Esophagus squamous epithelium (tissue), 4 donors: ENCODE measurements at regions not wholly inside any gene's neighbourhood (a gene's known extent, or its start where the extent isn't known, plus 50 kb on each side); places are given as distances from the start of the nearest gene placed in this dataset.

Source experiments
- POLR2A ChIP-seq, 4 donors: fragments of 450-650 bp; IDR thresholded peaks; one replicate each; pipeline ENCODE4 v1.6.1; 2017; ENCODE audit warnings: antibody characterized with exemption in 4 of 4, mild to moderate bottlenecking in 4 of 4, moderate library complexity in 3 of 4
- TF ChIP-seq, protein P1 (sequence below), 6 experiments: fragments of 450-650 bp in 4 of 6; fragments of 200-600 bp in 2 of 6; sonication (generic) in 2 of 6; IDR thresholded peaks; one replicate each; pipeline ENCODE4 v1.5.1; 2016 to 2019; ENCODE audit warnings: antibody characterized with exemption in 6 of 6, mild to moderate bottlenecking in 4 of 6, moderate library complexity in 4 of 6

GRCh38 chr9:89730715-89731114, 125.9 kb downstream of the GADD45G start:
- TF ChIP-seq, protein P1, sequence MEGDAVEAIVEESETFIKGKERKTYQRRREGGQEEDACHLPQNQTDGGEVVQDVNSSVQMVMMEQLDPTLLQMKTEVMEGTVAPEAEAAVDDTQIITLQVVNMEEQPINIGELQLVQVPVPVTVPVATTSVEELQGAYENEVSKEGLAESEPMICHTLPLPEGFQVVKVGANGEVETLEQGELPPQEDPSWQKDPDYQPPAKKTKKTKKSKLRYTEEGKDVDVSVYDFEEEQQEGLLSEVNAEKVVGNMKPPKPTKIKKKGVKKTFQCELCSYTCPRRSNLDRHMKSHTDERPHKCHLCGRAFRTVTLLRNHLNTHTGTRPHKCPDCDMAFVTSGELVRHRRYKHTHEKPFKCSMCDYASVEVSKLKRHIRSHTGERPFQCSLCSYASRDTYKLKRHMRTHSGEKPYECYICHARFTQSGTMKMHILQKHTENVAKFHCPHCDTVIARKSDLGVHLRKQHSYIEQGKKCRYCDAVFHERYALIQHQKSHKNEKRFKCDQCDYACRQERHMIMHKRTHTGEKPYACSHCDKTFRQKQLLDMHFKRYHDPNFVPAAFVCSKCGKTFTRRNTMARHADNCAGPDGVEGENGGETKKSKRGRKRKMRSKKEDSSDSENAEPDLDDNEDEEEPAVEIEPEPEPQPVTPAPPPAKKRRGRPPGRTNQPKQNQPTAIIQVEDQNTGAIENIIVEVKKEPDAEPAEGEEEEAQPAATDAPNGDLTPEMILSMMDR (IDR thresholded peaks at IDR 0.05), result peak in 1 of 6 experiments; percentile 7
- TF ChIP-seq POLR2A (IDR thresholded peaks at IDR 0.05), result no peak
